Epithelial cell of esophagus (primary cell): ENCODE measurements at regions not wholly inside any gene's neighbourhood (a gene's known extent, or its start where the extent isn't known, plus 50 kb on each side); places are given as distances from the start of the nearest gene placed in this dataset.

Experiments used
- DNase-seq: peaks from one replicate; pipeline ENCODE4 v3.0.0; 2010; ENCODE audit warnings: low read depth
- H3K4me3 ChIP-seq: 2 replicates; pipeline ENCODE4 v1.5.1; 2011; ENCODE audit warnings: mild to moderate bottlenecking, low read length, control low read depth
- CTCF ChIP-seq: IDR thresholded peaks from 2 replicates; pipeline ENCODE4 v1.5.1; 2011; ENCODE audit warnings: low read depth, mild to moderate bottlenecking, low read length, control low read depth, inconsistent platforms; ENCODE audit not compliant: insufficient read depth; ENCODE audit errors: missing control alignments

- no peak for DNase-seq
- H3K4me3 ChIP-seq = no peak overlapping the region
- no peak for TF ChIP-seq CTCF
Measured at GRCh38 chr7:130914554-130915294, 180.7 kb upstream of the KLF14 start.

- peak; percentile 84 for DNase-seq
- TF ChIP-seq CTCF = no peak
- H3K4me3 ChIP-seq = no peak overlapping the region
Measured at GRCh38 chr7:130917669-130918128, 183.7 kb upstream of the KLF14 start.

GRCh38 chr7:130918129-130919052 lies 184.4 kb upstream of the KLF14 start:
- H3K4me3 ChIP-seq = no peak overlapping the region
- no peak for TF ChIP-seq CTCF
- no peak for DNase-seq

GRCh38 chr7:130919316-130920103 lies 185.5 kb upstream of the KLF14 start:
- no peak overlapping the region for H3K4me3 ChIP-seq
- TF ChIP-seq CTCF = no peak
- no peak for DNase-seq

GRCh38 chr7:130920122-130920521 lies 186.1 kb upstream of the KLF14 start:
- no peak for TF ChIP-seq CTCF
- no peak overlapping the region for H3K4me3 ChIP-seq
- DNase-seq = no peak

- DNase-seq = no peak
- TF ChIP-seq CTCF = no peak
- H3K4me3 ChIP-seq = no peak overlapping the region
Measured at GRCh38 chr7:130921391-130922180, 187.6 kb upstream of the KLF14 start.
